Spleen (tissue), 11 donors: ENCODE measurements at regions not wholly inside any gene's neighbourhood (a gene's known extent, or its start where the extent isn't known, plus 50 kb on each side); places are given as distances from the start of the nearest gene placed in this dataset.
A peak's percentile ranks its signal among the peaks of the same experiment; 100 is the strongest.

Source experiments
- DNase-seq: peaks from one replicate; pipeline ENCODE4 v3.0.0-alpha.2; 2020
- H3K27ac ChIP-seq, 8 donors: fragments of 200-600 bp; sonication (generic) in 7 of 8; 1 replicate in 4 of 8; 2 replicates in 4 of 8; pipeline versions ENCODE4 v1.5.0 to v1.8.0; 2016 to 2021; ENCODE audit warnings: inconsistent platforms in 4 of 8, mild to moderate bottlenecking in 4 of 8, moderate library complexity in 1 of 8
- H3K27me3 ChIP-seq, 7 donors: fragments of 200-600 bp; sonication (generic) in 6 of 7; replicated peaks in 1 of 7; 1 replicate in 4 of 7; 2 replicates in 3 of 7; pipeline versions ENCODE4 v1.5.0 to v1.8.0; 2016 to 2021; ENCODE audit warnings: inconsistent platforms in 3 of 7, mild to moderate bottlenecking in 1 of 7
- H3K36me3 ChIP-seq, 6 donors: fragments of 200-600 bp; sonication (generic) in 5 of 6; 1 replicate in 4 of 6; 2 replicates in 2 of 6; pipeline versions ENCODE4 v1.5.0 to v1.8.0; 2016 to 2021; ENCODE audit warnings: inconsistent platforms in 2 of 6
- H3K4me1 ChIP-seq, 6 donors: fragments of 200-600 bp; sonication (generic) in 5 of 6; 1 replicate in 3 of 6; 2 replicates in 3 of 6; pipeline versions ENCODE4 v1.5.0 to v1.8.0; 2016 to 2021; ENCODE audit warnings: inconsistent platforms in 3 of 6
- H3K4me3 ChIP-seq, 8 donors: fragments of 200-600 bp; sonication (generic) in 7 of 8; 1 replicate in 4 of 8; 2 replicates in 4 of 8; pipeline versions ENCODE4 v1.5.0 to v1.8.0; 2016 to 2021; ENCODE audit warnings: inconsistent platforms in 4 of 8, mild to moderate bottlenecking in 4 of 8, moderate library complexity in 2 of 8
- H3K9me3 ChIP-seq, 8 donors: fragments of 200-600 bp; sonication (generic) in 7 of 8; 1 replicate in 4 of 8; 2 replicates in 4 of 8; pipeline versions ENCODE4 v1.5.0 to v1.8.0; 2016 to 2021; ENCODE audit warnings: inconsistent platforms in 4 of 8
- POLR2A ChIP-seq, 3 donors: fragments of 450-650 bp; IDR thresholded peaks; one replicate each; pipeline ENCODE4 v1.5.1; 2017; ENCODE audit warnings: antibody characterized with exemption in 3 of 3, mild to moderate bottlenecking in 1 of 3
- POLR2AphosphoS5 ChIP-seq, 3 donors: sonication (generic); formaldehyde crosslinking; IDR thresholded peaks; one replicate each; pipeline ENCODE4 v1.5.1; 2017; ENCODE audit warnings: antibody characterized with exemption in 3 of 3
- WGBS, 5 donors: extraction: QIAGEN DNeasy Blood & Tissue Kit in 3 of 5; methylation state at CpG; one replicate each; pipeline versions ENCODE4 v1.1.5 to v1.1.7; 2013 to 2018; 5-methylcytosine and 5-hydroxymethylcytosine counted together
- intact Hi-C: fragments of 100-400 bp; cut with DNase I; formaldehyde crosslinking; loops from one replicate; pipeline ENCODE4 v1.15.0; 2023; ENCODE audit warnings: low total_unique reads
- TF ChIP-seq, protein P1 (sequence below), 11 experiments: fragments of 200-600 bp in 7 of 11; fragments of 450-650 bp in 4 of 11; sonication (generic) in 4 of 11; IDR thresholded peaks in 8 of 11; conservative IDR thresholded peaks in 3 of 11; 1 replicate in 7 of 11; 2 replicates in 4 of 11; pipeline versions ENCODE4 v1.4.0 to v1.8.0; 2016 to 2021; ENCODE audit warnings: antibody characterized with exemption in 11 of 11, inconsistent platforms in 4 of 11, mild to moderate bottlenecking in 1 of 11
- donor health status: healthy with polysubstance abuse.
- donor health status: DM: no; HTN: no; CAD: no; lungs with moderate emphysema.
- donor health status: DM: no; HTN: no; CAD: no.
- donor health status: Bipolar disorder and iron deficiency.
- donor health status: healthy.
- donor health status: DM: no; HTN: no; CAD: no.
- donor health status: DM: yes; HTN: yes; CAD: no.

DNA sequence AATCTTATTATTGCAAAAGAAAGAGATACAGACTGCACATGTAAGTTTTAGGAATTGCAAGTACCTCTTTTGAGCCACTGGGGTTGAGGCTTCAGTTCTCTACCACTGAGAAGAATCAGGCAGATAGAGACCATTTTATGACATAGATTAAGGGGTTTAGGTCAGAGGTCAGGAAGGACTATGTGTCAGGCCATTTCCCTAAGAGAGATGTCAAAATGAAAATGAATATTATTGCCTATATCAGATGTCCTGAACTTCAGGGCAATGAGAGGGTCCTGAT is 113.7 kb downstream of the GATA6 start:
- Histone ChIP-seq H3K27ac (no peak overlapping the region), H3K27me3 (no peaks in the 10 kb centered on the region), H3K4me3 (no peak overlapping the region), H3K9me3 (peaks cover 0 to 2% (median 0%) of the 10 kb centered on the region in 8 donors), H3K36me3 (no peaks in the 10 kb centered on the region), H3K4me1 (peaks cover 0 to 14% (median 8%) of the 10 kb centered on the region in 6 donors)
- TF ChIP-seq POLR2AphosphoS5 (IDR thresholded peaks at IDR 0.05) = no peak
- no peak for TF ChIP-seq POLR2A (IDR thresholded peaks at IDR 0.05)
- TF ChIP-seq, protein P1, sequence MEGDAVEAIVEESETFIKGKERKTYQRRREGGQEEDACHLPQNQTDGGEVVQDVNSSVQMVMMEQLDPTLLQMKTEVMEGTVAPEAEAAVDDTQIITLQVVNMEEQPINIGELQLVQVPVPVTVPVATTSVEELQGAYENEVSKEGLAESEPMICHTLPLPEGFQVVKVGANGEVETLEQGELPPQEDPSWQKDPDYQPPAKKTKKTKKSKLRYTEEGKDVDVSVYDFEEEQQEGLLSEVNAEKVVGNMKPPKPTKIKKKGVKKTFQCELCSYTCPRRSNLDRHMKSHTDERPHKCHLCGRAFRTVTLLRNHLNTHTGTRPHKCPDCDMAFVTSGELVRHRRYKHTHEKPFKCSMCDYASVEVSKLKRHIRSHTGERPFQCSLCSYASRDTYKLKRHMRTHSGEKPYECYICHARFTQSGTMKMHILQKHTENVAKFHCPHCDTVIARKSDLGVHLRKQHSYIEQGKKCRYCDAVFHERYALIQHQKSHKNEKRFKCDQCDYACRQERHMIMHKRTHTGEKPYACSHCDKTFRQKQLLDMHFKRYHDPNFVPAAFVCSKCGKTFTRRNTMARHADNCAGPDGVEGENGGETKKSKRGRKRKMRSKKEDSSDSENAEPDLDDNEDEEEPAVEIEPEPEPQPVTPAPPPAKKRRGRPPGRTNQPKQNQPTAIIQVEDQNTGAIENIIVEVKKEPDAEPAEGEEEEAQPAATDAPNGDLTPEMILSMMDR (IDR thresholded peaks at IDR 0.05 in 8 of 11, conservative IDR thresholded peaks at IDR 0.05 in 3 of 11) = no peak
- intact Hi-C loops = no loop called here
- no peak for DNase-seq

DNA sequence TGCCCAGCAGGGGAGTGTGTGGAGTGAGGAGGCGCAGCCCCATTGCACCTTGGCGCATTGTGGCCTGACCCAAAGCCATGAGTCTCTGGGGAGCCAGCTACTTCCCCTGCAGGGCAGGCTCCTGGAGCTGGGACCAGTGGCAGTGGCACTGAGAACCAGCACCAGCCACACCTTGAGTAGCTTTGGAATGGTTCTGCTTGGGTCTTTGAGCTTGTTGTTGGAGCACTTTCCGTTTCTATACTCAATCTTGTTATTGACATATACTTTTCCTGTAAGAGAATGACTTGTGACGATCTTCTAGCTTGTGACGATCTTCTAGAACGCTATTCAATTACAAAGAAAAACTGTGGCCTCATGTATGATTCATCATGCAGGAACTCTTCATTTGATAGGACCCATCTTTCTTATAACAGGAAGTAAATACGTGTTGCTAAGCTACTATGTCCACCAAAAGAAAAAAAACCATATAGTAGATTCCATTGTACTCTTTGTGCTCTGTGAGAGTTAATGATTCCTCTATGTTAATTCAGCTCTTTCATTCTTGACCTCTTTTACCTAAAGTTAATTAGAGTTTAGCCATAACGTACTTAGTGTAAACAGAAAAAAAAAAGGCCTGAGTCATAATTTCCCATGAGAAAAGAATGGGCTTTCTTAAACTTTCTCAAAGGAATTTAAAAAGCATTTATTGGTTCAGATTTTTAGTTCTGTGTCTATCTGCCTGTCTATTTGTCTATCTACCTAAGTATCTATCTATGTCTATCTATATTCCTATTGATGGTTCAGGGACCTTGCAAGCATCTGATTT is 113.1 kb downstream of the GATA6 start:
- H3K27ac ChIP-seq = peak overlapping the region in 2 of 8 donors; percentile 43 to 57
- no peak for DNase-seq

DNA sequence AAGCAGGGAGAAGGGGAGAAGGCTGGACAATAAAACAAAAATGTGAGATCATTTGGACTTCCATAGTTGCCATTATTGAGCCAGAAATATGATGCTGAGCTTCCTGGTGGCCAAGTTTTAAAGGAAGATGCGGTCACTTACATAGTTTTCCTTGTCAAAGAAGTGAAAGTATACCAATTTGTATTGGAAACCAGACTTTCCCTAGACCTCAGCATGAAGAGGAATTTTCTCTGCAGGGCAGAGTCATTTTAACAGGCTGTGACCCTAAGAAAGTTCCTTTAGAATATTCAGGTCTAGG is 111.0 kb downstream of the GATA6 start:
- Histone ChIP-seq H3K36me3 (no peaks in the 10 kb centered on the region), H3K27me3 (no peaks in the 10 kb centered on the region), H3K4me3 (no peak overlapping the region), H3K4me1 (peaks cover 0 to 6% (median 0%) of the 10 kb centered on the region in 6 donors), H3K9me3 (no peaks in the 10 kb centered on the region), H3K27ac (no peak overlapping the region)
- DNase-seq = no peak
- intact Hi-C loops = no loop called here
- TF ChIP-seq POLR2A (IDR thresholded peaks at IDR 0.05) (no peak), POLR2AphosphoS5 (IDR thresholded peaks at IDR 0.05) (no peak)
- TF ChIP-seq, protein P1 (IDR thresholded peaks at IDR 0.05 in 8 of 11, conservative IDR thresholded peaks at IDR 0.05 in 3 of 11) = no peak
- 70 to 97% (median 95%) methylated on average over 1 of the region's 1 CpG for WGBS, 5 donors

More for the DNA sequence above, 113.1 kb downstream of the GATA6 start:
- Histone ChIP-seq H3K27me3 (no peaks in the 10 kb centered on the region), H3K36me3 (no peaks in the 10 kb centered on the region), H3K4me1 (peaks cover 0 to 14% (median 8%) of the 10 kb centered on the region in 6 donors), H3K9me3 (no peaks in the 10 kb centered on the region), H3K4me3 (no peak overlapping the region)
- intact Hi-C loops = no loop called here
- 71 to 74% (median 73%) methylated on average over 8 of the region's 8 CpGs for WGBS, 5 donors
- TF ChIP-seq, protein P1 (IDR thresholded peaks at IDR 0.05 in 8 of 11, conservative IDR thresholded peaks at IDR 0.05 in 3 of 11) = no peak
- TF ChIP-seq POLR2AphosphoS5 (IDR thresholded peaks at IDR 0.05) = no peak
- no peak for TF ChIP-seq POLR2A (IDR thresholded peaks at IDR 0.05)

DNA sequence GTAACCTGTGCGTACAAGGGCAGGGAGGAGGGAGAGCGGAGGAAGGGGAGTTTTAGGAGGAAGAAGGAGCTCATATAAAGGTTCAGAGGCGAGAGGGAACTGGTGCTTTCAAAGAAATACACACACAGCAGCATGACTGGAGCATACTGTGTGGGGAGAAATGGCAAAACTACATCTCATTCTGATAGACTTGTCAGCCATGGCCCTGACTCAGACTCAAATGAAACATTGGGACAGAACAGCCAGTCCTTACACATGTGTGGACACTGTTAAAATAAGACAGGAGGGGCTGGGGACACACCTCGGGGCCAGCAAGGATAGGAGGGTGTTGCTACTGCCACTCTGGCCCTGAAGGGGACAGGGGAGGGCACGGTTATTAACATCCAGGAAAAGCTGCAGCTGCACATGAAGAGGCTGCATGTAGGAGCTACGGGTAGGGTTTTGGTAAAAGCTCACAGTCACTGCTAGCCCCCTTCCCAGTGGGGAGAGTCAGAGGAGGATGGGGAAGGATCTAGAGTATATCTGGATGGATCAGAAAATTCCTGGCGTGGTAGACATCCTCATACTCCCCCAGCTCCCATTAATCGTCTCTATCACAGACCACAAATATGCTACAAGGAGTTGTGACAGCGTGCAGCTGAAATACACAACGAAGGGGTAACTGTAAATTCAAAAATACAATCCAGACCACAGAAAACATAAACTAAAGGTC is 110.5 kb downstream of the GATA6 start:
- intact Hi-C loops = loop anchor here (10.0 kb wide), 1 partner anchor 65 kb away; no protein-coding TSS in a partner anchor
- no peak overlapping the region for H3K27ac ChIP-seq
- TF ChIP-seq POLR2AphosphoS5 (IDR thresholded peaks at IDR 0.05) (no peak), POLR2A (IDR thresholded peaks at IDR 0.05) (no peak)
- TF ChIP-seq, protein P1 (IDR thresholded peaks at IDR 0.05 in 8 of 11, conservative IDR thresholded peaks at IDR 0.05 in 3 of 11) = no peak
- no peaks in the 10 kb centered on the region for H3K36me3 ChIP-seq
- H3K4me1 ChIP-seq = peaks cover 0 to 6% (median 0%) of the 10 kb centered on the region in 6 donors
- 64 to 73% (median 69%) methylated on average over 10 of the region's 10 CpGs for WGBS, 5 donors
- DNase-seq = no peak
- H3K9me3 ChIP-seq = no peaks in the 10 kb centered on the region
- H3K4me3 ChIP-seq = no peak overlapping the region
- H3K27me3 ChIP-seq = no peaks in the 10 kb centered on the region
